COR-L47 (cell line): ENCODE measurements at regions not wholly inside any gene's neighbourhood (a gene's known extent, or its start where the extent isn't known, plus 50 kb on each side); places are given as distances from the start of the nearest gene placed in this dataset.

ENCODE experiments used
- DNase-seq: peaks from one replicate; lab custom pipeline; 2025; lab: John Stamatoyannopoulos, UW

DNA sequence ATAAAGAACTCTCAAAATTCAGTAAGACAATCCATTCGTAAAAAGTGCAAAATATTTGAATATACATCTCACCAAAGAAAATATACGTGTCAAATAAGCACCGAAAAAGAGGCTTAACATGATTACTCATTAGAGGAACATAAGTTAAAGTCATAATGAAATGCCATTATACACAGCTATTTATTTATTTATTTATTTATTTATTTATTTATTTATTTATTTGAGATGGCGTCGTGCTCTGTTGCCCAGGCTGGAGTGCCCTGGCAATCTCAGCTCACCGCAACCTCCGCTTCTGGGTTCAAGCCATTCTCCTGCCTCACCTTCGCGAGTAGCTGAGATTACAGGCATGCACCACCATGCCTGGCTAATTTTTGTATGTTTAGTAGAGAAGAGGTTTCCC lies 203.6 kb upstream of the UBASH3B start:
- DNase-seq: no peak

DNA sequence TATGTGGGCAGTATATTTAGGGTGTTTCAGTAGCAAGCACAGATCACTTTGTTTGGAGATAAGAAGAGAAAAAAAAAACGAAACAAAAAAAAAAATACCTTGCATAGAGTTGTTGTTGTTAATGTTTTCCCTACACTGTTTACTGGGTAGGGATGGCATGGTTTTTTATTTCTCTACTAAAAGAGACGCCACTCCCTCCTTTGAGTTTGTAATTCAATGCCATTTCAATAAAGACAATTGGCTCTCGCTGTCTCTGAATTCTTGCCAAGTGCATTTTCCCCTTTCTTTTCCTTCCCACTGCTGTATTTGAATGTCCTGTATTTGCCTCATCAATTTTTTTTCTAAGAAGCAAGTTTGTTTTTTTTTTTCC lies 213.9 kb upstream of the UBASH3B start:
- DNase-seq: no peak

DNA sequence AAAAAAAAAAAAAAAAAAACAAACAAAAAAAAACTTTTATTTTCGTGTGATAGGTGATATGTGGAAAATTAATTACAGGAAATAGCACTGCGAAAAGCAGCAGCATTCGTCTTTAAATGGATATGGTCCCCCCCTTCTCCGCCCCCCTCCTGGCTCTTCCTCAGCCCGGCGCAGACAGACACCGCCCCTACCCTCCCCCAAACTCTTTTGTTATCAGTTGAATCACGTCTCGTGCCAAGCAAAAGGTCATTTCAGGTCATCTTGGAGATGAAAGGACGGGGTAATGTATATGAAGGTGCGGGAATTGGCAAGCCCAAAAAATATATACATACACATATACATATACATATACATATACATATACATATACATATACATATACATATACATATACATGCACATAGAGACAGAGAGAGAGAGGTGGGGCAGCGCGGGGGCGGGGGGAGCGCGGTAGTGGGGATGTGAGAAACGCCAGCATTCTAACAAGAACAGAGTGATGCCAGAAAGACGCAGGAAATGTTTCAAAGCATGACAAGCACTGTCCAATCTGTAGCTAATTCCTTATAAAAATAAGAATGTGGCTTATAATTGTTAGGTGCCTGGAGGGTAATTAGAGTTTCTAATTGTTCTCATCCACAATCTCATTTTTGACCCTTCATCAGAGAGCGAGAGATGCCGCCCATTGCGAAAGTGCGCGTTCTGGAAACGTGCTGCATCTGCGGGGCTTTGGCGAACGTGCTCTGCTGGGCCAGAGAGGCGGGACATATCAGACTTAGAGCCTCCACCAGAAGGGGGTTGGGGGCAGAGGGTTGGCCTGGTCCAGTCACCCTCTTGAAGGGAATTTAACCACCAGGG lies 214.5 kb upstream of the UBASH3B start:
- no peak for DNase-seq

DNA sequence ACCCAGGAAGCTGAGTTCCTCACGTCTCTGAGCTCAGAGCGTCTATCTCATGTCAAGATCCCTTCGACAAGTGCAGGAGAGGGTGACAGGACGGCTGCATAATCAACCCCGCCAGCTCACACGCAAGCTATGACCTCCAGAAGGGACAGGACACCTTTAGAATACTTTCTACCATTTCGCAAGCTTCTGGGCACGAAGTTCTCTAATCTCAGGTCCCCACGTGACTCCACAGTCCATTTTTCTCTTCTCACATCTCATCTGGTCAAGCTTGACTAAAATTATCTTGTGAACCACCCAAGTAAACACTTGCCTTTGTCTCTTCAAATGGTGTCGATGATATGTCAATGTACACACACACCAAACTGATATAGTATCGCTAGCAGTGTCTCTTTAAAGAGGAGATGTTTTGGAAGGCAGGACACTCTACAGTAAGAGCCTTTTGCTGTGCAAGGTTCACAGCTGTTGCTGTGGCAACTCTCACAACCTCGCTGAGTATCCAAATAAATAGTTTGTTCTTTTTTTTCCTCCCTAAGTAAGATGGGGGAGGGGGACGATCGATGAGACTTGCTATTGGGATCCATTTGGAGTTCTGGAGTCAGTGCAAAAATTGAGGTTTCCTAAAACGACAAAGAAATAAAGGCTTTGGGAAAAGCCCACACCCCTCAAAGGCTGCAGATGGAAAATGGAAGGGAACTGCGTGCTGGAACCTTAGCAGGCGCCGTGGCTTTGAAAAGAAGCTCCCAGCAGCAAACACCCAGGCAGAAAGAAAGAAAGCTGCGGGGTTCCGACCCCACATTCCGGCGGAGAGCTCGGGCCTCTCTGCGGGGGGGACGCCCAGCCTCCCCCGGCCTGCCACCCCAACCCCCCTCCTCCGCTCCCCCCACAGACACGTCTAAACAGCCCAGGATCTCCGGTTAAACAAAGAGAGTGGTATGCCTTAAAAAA lies 215.4 kb upstream of the UBASH3B start:
- DNase-seq: no peak

DNA sequence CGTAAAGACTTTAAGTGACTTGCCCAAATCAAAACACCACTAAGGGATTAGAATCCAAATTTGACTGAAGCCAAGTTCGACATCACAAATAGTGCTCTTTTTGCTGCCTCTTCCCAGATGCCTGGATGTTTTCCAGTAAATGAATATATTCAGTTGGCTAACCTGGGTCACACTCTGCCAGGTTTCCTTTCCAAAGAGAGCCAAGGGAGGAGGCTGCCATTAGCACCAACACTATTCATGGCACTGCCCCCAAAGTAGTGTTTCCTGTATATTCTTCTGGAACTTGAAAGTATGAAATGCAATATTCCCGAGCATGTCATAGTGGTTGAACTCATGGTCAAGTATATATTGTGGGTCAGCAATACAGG lies 219.3 kb upstream of the UBASH3B start:
- no peak for DNase-seq

GRCh38 chr11:122435540-122436187 lies 219.9 kb upstream of the UBASH3B start:
- no peak for DNase-seq

DNA sequence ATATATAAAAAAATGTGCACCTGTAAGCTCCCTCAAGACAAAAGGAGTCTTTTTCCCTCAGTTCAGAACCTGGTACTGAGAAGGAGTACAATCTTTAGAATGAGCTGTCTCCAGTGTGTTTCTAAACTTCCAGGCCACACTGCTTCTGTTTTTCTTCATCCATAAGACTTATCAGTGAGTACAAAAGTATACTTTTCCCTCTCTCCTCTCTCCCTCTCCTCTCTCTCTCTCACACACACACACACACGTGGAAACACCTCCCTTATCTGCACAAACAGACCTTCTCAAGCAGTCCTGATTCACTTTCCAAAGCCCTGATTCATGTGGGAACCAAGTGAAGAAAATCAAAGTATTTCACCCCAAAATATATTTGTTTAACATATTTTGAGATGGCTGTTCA lies 220.7 kb upstream of the UBASH3B start:
- no peak for DNase-seq

GRCh38 chr11:122430490-122430889 lies 225.0 kb upstream of the UBASH3B start:
- DNase-seq: no peak

DNA sequence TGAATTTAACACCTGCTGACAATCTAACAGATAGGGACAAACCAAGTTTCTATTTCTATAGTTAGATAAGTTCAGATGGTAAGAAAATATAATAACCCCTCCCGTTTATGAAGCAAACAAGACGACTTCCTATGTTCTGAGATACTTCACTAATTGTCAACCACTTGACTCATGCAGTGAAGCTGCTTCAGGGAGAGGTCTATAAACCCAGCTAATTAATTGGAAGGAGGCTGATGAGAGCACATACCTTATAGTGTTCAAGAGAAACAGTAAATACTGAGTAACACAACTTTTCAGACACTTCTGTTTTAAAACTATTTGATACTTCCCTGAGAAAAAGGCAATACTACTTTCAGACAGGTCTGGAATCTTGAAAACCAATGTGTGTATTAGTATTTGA lies 229.4 kb upstream of the UBASH3B start:
- no peak for DNase-seq

GRCh38 chr11:122424636-122425035 lies 230.9 kb upstream of the UBASH3B start:
- DNase-seq: no peak

- no peak for DNase-seq
Measured at GRCh38 chr11:122423886-122424285, 231.6 kb upstream of the UBASH3B start.

DNA sequence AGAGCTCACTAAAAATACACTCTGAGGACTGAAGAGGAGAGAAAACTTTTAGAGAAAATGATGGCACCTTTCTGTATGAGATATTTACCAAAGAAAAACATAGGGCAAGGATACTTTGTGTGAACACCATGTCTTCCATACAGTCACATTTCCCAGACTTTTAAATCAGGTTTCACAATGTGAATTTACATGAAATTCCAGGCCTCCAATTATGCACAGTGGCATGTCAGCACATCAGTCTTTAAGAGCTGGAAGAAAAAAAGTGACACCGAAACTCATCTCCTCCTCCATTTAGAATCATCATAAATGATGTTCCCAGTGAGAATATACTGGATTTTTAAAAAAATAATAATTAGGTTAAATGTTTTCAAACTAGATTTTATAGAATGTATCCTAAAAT lies 232.2 kb upstream of the UBASH3B start:
- no peak for DNase-seq

DNA sequence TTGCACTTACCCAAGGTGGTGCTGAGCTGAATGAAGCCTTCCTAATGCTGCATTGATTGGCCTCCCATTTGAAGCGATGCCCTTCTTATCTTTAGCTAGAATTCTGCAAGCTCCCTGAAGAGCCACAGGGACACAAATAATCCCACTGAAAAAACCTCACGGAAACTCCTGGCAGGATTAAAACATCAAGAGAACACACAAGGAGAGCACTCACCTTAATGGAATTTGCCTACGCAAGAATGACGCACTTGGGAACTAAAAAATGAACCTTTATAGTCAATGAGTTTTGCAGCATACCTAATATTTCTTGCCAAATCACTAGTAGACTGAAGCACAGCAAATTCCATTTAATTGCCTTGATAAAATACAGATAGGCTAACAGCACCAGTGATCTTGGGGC lies 232.8 kb upstream of the UBASH3B start:
- no peak for DNase-seq

DNA sequence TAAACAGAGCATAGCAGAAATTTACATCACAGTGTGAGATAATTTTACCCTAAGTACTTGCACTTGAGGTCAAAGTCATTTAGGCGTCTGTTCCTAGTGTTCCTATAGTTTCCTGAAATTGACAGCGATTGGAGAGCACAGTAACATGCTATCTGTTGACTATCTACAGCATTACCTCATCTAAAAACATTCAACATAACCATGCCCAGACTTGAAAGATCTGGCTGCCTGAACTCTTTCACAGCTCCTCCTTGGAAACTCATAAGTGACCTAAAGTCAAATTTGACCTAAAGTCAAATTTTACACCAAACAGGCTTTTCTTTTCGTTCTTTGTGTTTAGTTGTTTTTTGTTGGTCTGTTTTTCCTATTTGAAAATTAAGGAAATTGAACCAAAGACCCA lies 233.8 kb upstream of the UBASH3B start:
- DNase-seq: no peak

- no peak for DNase-seq
Measured at GRCh38 chr11:122418032-122418431, 237.5 kb upstream of the UBASH3B start.

GRCh38 chr11:122414406-122415018 lies 241.0 kb upstream of the UBASH3B start:
- no peak for DNase-seq

- DNase-seq: no peak
Measured at GRCh38 chr11:122413677-122414076, 241.8 kb upstream of the UBASH3B start.

GRCh38 chr11:122412581-122412980 lies 242.9 kb upstream of the UBASH3B start:
- no peak for DNase-seq

DNA sequence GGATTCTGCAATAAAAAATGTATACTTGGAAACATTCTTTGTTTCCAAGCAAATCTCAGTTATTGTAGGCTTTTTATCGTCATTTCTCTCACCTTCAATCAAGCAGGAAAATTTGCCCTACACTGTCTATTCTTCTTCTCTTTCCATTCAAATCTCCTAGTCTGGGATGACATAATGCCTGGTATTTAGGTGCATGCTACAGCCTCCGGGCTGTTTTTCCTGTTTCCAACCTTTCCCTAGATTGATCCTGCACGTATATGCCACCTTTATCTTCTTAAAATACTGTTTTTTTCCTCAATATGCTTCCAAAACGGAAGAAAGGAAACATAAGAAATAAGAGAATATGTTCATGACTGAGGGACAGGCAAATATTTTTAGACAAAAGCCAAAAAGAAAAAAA lies 249.1 kb upstream of the UBASH3B start:
- DNase-seq: no peak

- no peak for DNase-seq
Measured at GRCh38 chr11:122405547-122406341, 249.8 kb upstream of the UBASH3B start.

GRCh38 chr11:122404571-122404970 lies 251.0 kb upstream of the UBASH3B start:
- no peak for DNase-seq
